PFSK-1 (cell line): ENCODE measurements at regions not wholly inside any gene's neighbourhood (a gene's known extent, or its start where the extent isn't known, plus 50 kb on each side); places are given as distances from the start of the nearest gene placed in this dataset.

Experiments used
- POLR2AphosphoS5 ChIP-seq: IDR thresholded peaks from 2 replicates; pipeline ENCODE4 v1.6.1; 2012; ENCODE audit warnings: low read depth, mild to moderate bottlenecking, control low read depth, low read length, moderate library complexity
- REST ChIP-seq, 2 experiments: IDR thresholded peaks; 2 replicates each; pipeline versions ENCODE4 v1.6.1 to v1.8.0; 2011 to 2012; ENCODE audit warnings: low read depth in 2 of 2, low read length in 2 of 2, control low read depth in 1 of 2, inconsistent platforms in 1 of 2, mild to moderate bottlenecking in 1 of 2, moderate library complexity in 1 of 2; ENCODE audit not compliant: insufficient read depth in 1 of 2
- SIN3A ChIP-seq: IDR thresholded peaks from 2 replicates; pipeline ENCODE4 v1.6.1; 2012; ENCODE audit warnings: mild to moderate bottlenecking, low read length, moderate library complexity, borderline replicate concordance; ENCODE audit not compliant: insufficient read depth

DNA sequence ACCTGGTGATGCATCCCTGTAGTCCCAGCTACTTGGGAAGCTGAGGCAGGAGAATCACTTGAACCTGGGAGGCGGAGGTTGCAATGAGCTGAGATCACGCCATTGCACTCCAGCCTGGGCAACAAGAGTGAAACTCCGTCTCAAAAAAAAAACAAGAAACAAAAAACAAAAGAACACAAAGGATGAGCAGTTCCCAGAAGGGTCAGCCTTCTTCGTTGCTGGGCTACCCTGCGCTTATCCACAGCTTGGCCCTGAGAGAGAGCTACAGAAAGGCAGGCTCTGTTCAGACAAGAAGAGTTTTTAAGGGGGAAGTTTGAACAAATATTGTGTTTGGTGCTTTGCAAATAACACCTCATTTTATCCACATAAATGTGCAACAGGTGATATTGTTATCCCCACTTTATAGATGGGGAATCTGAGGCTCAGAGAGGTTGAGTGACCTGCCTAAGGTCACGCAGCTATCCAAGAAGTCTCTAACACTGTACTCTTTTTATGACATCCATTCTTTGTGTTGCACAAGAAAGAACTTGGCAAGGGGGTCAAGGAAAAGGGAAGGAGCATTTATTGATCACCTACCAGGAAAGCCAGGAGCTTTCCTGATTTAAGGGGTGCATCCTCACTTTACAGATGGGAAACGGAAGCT, 63.7 kb upstream of the NEURL1B start:
- TF ChIP-seq SIN3A, result no peak
- TF ChIP-seq POLR2AphosphoS5, result no peak
- TF ChIP-seq REST (IDR thresholded peaks at IDR 0.05; ENCODE audit: insufficient read depth in 1 of 2, low read depth in 2 of 2, low read length in 2 of 2), result no peak
